GM19099 (cell line): ENCODE measurements at regions not wholly inside any gene's neighbourhood (a gene's known extent, or its start where the extent isn't known, plus 50 kb on each side); places are given as distances from the start of the nearest gene placed in this dataset.

ENCODE experiments used
- POLR2A ChIP-seq: IDR thresholded peaks from 3 replicates; pipeline ENCODE4 v1.6.1; 2011; ENCODE audit warnings: low read depth; ENCODE audit not compliant: insufficient read length; ENCODE audit errors: extremely low read depth

GRCh38 chr18:9017167-9017904 is 85.2 kb upstream of the NDUFV2 start:
- peak; percentile 58 for TF ChIP-seq POLR2A

DNA sequence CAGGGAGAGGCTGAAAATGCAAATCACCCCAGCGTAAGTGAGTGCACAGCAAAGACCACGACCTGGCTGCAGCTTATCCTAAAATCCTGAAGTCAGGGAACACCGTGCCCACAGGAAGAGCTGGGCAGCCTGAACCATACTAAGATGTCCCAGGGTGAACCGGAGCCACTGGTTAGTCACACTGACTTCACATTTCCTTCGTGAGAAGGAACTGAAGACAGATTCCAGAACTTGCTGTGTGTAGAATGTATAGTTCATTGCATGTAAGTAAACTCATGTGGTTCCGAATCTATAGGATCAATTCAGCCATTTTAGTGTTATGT is 84.6 kb upstream of the NDUFV2 start:
- TF ChIP-seq POLR2A = no peak

- TF ChIP-seq POLR2A = no peak
These were observed 83.4 kb upstream of the NDUFV2 start for GRCh38 chr18:9019135-9019534.

DNA sequence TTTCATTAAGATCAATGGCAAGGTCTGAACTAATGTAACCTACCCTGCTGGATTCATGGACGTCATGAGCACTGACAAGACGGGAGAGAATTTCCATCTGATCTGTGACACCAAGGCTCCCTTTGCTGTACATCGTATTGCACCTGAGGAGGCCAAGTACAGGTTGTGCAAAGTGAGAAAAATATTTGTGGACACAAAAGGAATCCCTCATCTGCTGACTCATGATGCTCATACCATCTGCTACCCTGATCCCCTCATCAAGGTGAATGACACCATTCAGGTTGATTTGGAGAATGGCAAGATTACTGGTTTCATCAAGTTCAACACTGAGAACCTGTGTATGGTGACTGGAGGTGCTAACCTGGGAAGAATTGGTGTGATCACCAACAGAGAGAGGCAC is 82.3 kb upstream of the NDUFV2 start:
- TF ChIP-seq POLR2A = no peak

- no peak for TF ChIP-seq POLR2A
These were observed 81.0 kb upstream of the NDUFV2 start for GRCh38 chr18:9021458-9021857.

GRCh38 chr18:9022397-9023155 is 79.9 kb upstream of the NDUFV2 start:
- TF ChIP-seq POLR2A = no peak

- no peak for TF ChIP-seq POLR2A
These were observed 77.2 kb upstream of the NDUFV2 start for GRCh38 chr18:9025091-9025838.

- no peak for TF ChIP-seq POLR2A
These were observed 73.4 kb upstream of the NDUFV2 start for GRCh38 chr18:9029131-9029530.

GRCh38 chr18:9032519-9032918 is 70.0 kb upstream of the NDUFV2 start:
- no peak for TF ChIP-seq POLR2A

DNA sequence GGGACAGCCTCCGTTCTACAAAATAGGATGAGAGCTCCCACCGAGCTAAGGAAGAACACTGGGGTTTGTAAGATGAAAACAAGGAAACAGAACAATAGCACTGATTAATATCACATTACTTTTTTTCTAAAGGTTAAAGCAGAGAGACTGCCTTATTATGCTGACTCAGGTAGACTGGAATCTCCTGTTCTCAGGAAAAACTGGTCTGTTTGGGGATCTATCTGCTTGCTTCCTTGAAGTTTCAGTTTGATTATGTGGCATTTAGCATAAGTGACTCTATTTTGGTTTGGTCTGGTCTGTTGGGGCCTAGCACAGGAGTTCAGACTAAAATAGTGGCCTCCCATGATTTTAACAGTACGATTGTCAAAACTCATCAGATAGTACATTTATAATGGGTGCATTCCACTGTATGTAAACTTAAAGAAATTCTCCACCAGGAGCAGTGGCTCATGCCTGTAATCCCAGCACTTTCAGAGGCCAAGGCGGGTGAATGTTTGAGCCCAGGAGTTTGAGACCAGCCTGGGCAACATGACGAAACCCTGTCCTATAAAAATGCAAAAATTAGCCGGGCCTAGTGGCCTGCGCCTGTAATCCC is 64.1 kb upstream of the NDUFV2 start:
- TF ChIP-seq POLR2A = no peak

GRCh38 chr18:9039441-9040071 is 62.9 kb upstream of the NDUFV2 start:
- TF ChIP-seq POLR2A = no peak

- TF ChIP-seq POLR2A = no peak
These were observed 59.6 kb upstream of the NDUFV2 start for GRCh38 chr18:9042766-9043481.

- TF ChIP-seq POLR2A = no peak
These were observed 58.9 kb upstream of the NDUFV2 start for GRCh38 chr18:9043581-9043980.

- no peak for TF ChIP-seq POLR2A
These were observed 54.8 kb upstream of the NDUFV2 start for GRCh38 chr18:9047715-9048114.

- TF ChIP-seq POLR2A = no peak
These were observed 54.3 kb upstream of the NDUFV2 start for GRCh38 chr18:9048236-9048635.
